Prostate gland (tissue), 2 donors: ENCODE measurements at regions not wholly inside any gene's neighbourhood (a gene's known extent, or its start where the extent isn't known, plus 50 kb on each side); places are given as distances from the start of the nearest gene placed in this dataset.

ENCODE experiments used
- POLR2A ChIP-seq: fragments of 450-650 bp; IDR thresholded peaks from one replicate; pipeline ENCODE4 v1.6.1; 2016; ENCODE audit warnings: antibody characterized with exemption, mild to moderate bottlenecking
- POLR2AphosphoS5 ChIP-seq: sonication (generic); formaldehyde crosslinking; IDR thresholded peaks from one replicate; pipeline ENCODE4 v1.6.1; 2017; ENCODE audit warnings: antibody characterized with exemption
- TF ChIP-seq, protein P1 (sequence below), 4 experiments: fragments of 200-600 bp in 2 of 4; fragments of 450-650 bp in 2 of 4; sonication (generic) in 2 of 4; IDR thresholded peaks; 1 replicate in 3 of 4; 2 replicates in 1 of 4; pipeline ENCODE4 v1.5.1; 2016 to 2019; ENCODE audit warnings: antibody characterized with exemption in 4 of 4, mild to moderate bottlenecking in 2 of 4, moderate library complexity in 2 of 4

DNA sequence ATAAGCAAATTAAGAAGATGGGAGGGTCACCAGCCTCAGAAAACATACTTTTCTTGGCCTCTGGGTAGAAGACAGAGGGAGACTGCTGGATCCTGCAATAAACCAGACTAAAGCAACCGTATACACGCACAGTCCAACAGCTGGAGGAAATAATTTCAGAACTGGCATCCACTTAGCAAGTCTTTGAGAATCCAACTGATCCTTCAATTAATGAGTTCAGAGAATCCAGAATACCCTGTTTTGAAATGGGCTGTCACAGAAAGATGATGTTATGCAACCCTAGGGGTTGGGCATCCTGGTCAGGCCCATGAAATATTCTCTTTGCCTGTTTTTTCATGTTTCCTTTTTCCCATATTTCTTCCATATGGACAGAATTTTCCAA, 134.0 kb upstream of the MAGI3 start:
- TF ChIP-seq POLR2A (no peak), POLR2AphosphoS5 (no peak)
- TF ChIP-seq, protein P1, sequence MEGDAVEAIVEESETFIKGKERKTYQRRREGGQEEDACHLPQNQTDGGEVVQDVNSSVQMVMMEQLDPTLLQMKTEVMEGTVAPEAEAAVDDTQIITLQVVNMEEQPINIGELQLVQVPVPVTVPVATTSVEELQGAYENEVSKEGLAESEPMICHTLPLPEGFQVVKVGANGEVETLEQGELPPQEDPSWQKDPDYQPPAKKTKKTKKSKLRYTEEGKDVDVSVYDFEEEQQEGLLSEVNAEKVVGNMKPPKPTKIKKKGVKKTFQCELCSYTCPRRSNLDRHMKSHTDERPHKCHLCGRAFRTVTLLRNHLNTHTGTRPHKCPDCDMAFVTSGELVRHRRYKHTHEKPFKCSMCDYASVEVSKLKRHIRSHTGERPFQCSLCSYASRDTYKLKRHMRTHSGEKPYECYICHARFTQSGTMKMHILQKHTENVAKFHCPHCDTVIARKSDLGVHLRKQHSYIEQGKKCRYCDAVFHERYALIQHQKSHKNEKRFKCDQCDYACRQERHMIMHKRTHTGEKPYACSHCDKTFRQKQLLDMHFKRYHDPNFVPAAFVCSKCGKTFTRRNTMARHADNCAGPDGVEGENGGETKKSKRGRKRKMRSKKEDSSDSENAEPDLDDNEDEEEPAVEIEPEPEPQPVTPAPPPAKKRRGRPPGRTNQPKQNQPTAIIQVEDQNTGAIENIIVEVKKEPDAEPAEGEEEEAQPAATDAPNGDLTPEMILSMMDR (IDR thresholded peaks at IDR 0.05): no peak
